GM12878 (cell line): ENCODE measurements at regions not wholly inside any gene's neighbourhood (a gene's known extent, or its start where the extent isn't known, plus 50 kb on each side); places are given as distances from the start of the nearest gene placed in this dataset.

ENCODE experiments used
- ATF7 ChIP-seq: fragments of 450-650 bp; IDR thresholded peaks from 2 replicates; pipeline ENCODE4 v1.6.1; 2016; ENCODE audit warnings: low read depth, mild to moderate bottlenecking
- CEBPZ ChIP-seq: fragments of 150-350 bp; IDR thresholded peaks from 2 replicates; pipeline ENCODE4 v1.6.1; 2016; ENCODE audit warnings: low read depth, low read length
- CHD2 ChIP-seq: IDR thresholded peaks from 2 replicates; pipeline ENCODE4 v1.6.1; 2011; ENCODE audit warnings: low read depth, low read length, improper control_type of control experiment, borderline replicate concordance
- CTCF ChIP-seq, 3 experiments: IDR thresholded peaks in 2 of 3; conservative IDR thresholded peaks in 1 of 3; 2 replicates each; pipeline ENCODE4 v1.5.1; 2011; ENCODE audit warnings: low read depth in 3 of 3, low read length in 3 of 3, mild to moderate bottlenecking in 3 of 3, control low read depth in 2 of 3, moderate library complexity in 2 of 3, inconsistent platforms in 1 of 3, mixed read lengths in 1 of 3; ENCODE audit not compliant: control insufficient read depth in 2 of 3, insufficient read depth in 1 of 3; ENCODE audit errors: extremely low read depth in 1 of 3
- EP300 ChIP-seq, 2 experiments: fragments of 150-350 bp in 1 of 2; IDR thresholded peaks; 2 replicates each; pipeline ENCODE4 v1.6.1; 2011 to 2012; ENCODE audit warnings: low read depth in 2 of 2, low read length in 2 of 2, borderline replicate concordance in 1 of 2, improper control_type of control experiment in 1 of 2, inconsistent platforms in 1 of 2; ENCODE audit not compliant: control insufficient read depth in 1 of 2
- LARP7 ChIP-seq: fragments of 450-650 bp; IDR thresholded peaks from 2 replicates; pipeline ENCODE4 v1.6.1; 2017; ENCODE audit warnings: mild to moderate bottlenecking
- POLR2A ChIP-seq: IDR thresholded peaks from 2 replicates; pipeline ENCODE4 v1.6.1; 2011; ENCODE audit warnings: low read depth, mild to moderate bottlenecking, low read length
- POLR2AphosphoS5 ChIP-seq: IDR thresholded peaks from 2 replicates; pipeline ENCODE4 v1.6.1; 2011; ENCODE audit warnings: mild to moderate bottlenecking, low read length, inconsistent platforms
- RAD21 ChIP-seq: IDR thresholded peaks from 2 replicates; pipeline ENCODE4 v1.6.1; 2011; ENCODE audit warnings: mild to moderate bottlenecking, low read depth, low read length, moderate library complexity; ENCODE audit not compliant: insufficient read depth
- RAD51 ChIP-seq: fragments of 450-650 bp; IDR thresholded peaks from 2 replicates; pipeline ENCODE4 v1.6.1; 2016; ENCODE audit warnings: moderate library complexity, mild to moderate bottlenecking, inconsistent platforms
- RCOR1 ChIP-seq: conservative IDR thresholded peaks from 2 replicates; pipeline ENCODE4 v1.6.1; 2012; ENCODE audit warnings: low read depth, low read length, improper control_type of control experiment
- RELA ChIP-seq: fragments of 450-650 bp; IDR thresholded peaks from 2 replicates; pipeline ENCODE4 v1.8.0; 2014; ENCODE audit warnings: borderline replicate concordance; ENCODE audit not compliant: partially characterized antibody
- USF1 ChIP-seq: IDR thresholded peaks from 2 replicates; pipeline ENCODE4 v1.6.1; 2011; ENCODE audit warnings: borderline replicate concordance, low read depth, mild to moderate bottlenecking, moderate library complexity, mixed read lengths, low read length; ENCODE audit not compliant: insufficient read depth; ENCODE audit errors: extremely low read length

GRCh38 chr6:122530440-122531046 is 58.9 kb upstream of the SERINC1 start:
- peak; percentile 89 to 94 (median 90) for TF ChIP-seq CTCF (IDR thresholded peaks at IDR 0.05 in 2 of 3, conservative IDR thresholded peaks at IDR 0.05 in 1 of 3; ENCODE audit: control insufficient read depth in 2 of 3, extremely low read depth in 1 of 3, insufficient read depth in 1 of 3, low read depth in 3 of 3, low read length in 3 of 3)
- no peak for TF ChIP-seq EP300 (IDR thresholded peaks at IDR 0.05; ENCODE audit: borderline replicate concordance in 1 of 2, control insufficient read depth in 1 of 2, low read depth in 2 of 2, low read length in 2 of 2)
- no peak for TF ChIP-seq CEBPZ
- no peak for TF ChIP-seq LARP7
- TF ChIP-seq POLR2A, result no peak
- TF ChIP-seq RAD51, result no peak
- TF ChIP-seq RAD21, result peak; percentile 96
- no peak for TF ChIP-seq ATF7
- no peak for TF ChIP-seq USF1
- TF ChIP-seq RCOR1, result no peak
- TF ChIP-seq RELA, result no peak
- no peak for TF ChIP-seq POLR2AphosphoS5
- no peak for TF ChIP-seq CHD2
